MM.1S (cell line): ENCODE measurements at regions not wholly inside any gene's neighbourhood (a gene's known extent, or its start where the extent isn't known, plus 50 kb on each side); places are given as distances from the start of the nearest gene placed in this dataset.
"Not testable (repeated sequence)": the region's sequence is repeated elsewhere in the genome, so short reads cannot be mapped to it uniquely, and the experiment has no call there.

Experiments used
- DNase-seq: peaks from one replicate; pipeline ENCODE4 v3.0.0-alpha.2; 2015
- H2AFZ ChIP-seq: fragments of 300-600 bp; sonication (generic); 2 replicates; pipeline ENCODE4 v1.6.0; 2016; ENCODE audit warnings: antibody characterized with exemption, low read length
- H3F3A ChIP-seq: fragments of 300-600 bp; sonication (generic); 2 replicates; pipeline ENCODE4 v1.6.1; 2016; ENCODE audit warnings: mild to moderate bottlenecking, antibody characterized with exemption, low read length, moderate library complexity, mixed read lengths; ENCODE audit not compliant: insufficient read depth
- H3K27ac ChIP-seq: fragments of 300-600 bp; sonication (generic); 2 replicates; pipeline ENCODE4 v1.5.1; 2016; ENCODE audit warnings: mild to moderate bottlenecking, low read length
- H3K27me3 ChIP-seq: fragments of 300-600 bp; sonication (generic); replicated peaks from 2 replicates; pipeline ENCODE4 v1.6.0; 2016; ENCODE audit warnings: low read length; ENCODE audit not compliant: insufficient read depth
- H3K36me3 ChIP-seq: fragments of 300-600 bp; sonication (generic); replicated peaks from 2 replicates; pipeline ENCODE4 v1.6.1; 2016; ENCODE audit warnings: mild to moderate bottlenecking, low read length, mixed read lengths; ENCODE audit not compliant: insufficient read depth
- H3K4me1 ChIP-seq: fragments of 300-600 bp; sonication (generic); 2 replicates; pipeline ENCODE4 v1.6.1; 2016; ENCODE audit warnings: low read length, mixed read lengths
- H3K4me2 ChIP-seq: fragments of 300-600 bp; sonication (generic); 2 replicates; pipeline ENCODE4 v1.6.0; 2016; ENCODE audit warnings: low read depth, low read length
- H3K4me3 ChIP-seq: fragments of 300-600 bp; sonication (generic); 2 replicates; pipeline ENCODE4 v1.5.1; 2016; ENCODE audit warnings: low read length, mixed read lengths
- H3K79me2 ChIP-seq: fragments of 300-600 bp; sonication (generic); 2 replicates; pipeline ENCODE4 v1.6.1; 2016; ENCODE audit warnings: mixed run types, low read length, mixed read lengths
- H3K9ac ChIP-seq: fragments of 300-600 bp; sonication (generic); 2 replicates; pipeline ENCODE4 v1.6.1; 2016; ENCODE audit warnings: low read length, mixed read lengths
- H3K9me2 ChIP-seq: fragments of 300-600 bp; sonication (generic); replicated peaks from 2 replicates; pipeline ENCODE4 v1.6.1; 2016; ENCODE audit warnings: mild to moderate bottlenecking, low read length, mixed read lengths; ENCODE audit not compliant: insufficient read depth
- H3K9me3 ChIP-seq: fragments of 300-600 bp; sonication (generic); replicated peaks from 2 replicates; pipeline ENCODE4 v1.6.1; 2016; ENCODE audit warnings: mild to moderate bottlenecking, low read length, mixed read lengths; ENCODE audit not compliant: insufficient read depth
- H4K20me1 ChIP-seq: fragments of 300-600 bp; sonication (generic); 2 replicates; pipeline ENCODE4 v1.6.1; 2016; ENCODE audit warnings: mild to moderate bottlenecking, low read length, moderate library complexity, mixed read lengths; ENCODE audit not compliant: insufficient read depth
- EZH2 ChIP-seq: fragments of 300-600 bp; sonication (generic); optimal IDR thresholded peaks from 2 replicates; pipeline ENCODE3; 2017; ENCODE audit warnings: low read depth, mild to moderate bottlenecking, antibody characterized with exemption, low read length, mixed read lengths
- EZH2phosphoT487 ChIP-seq: fragments of 300-600 bp; sonication (generic); IDR thresholded peaks from 2 replicates; pipeline ENCODE4 v1.6.1; 2018; ENCODE audit warnings: antibody characterized with exemption, low read length
- TF ChIP-seq, protein P1 (sequence below): fragments of 300-600 bp; sonication (generic); IDR thresholded peaks from 2 replicates; pipeline ENCODE4 v1.5.1; 2016; ENCODE audit warnings: antibody characterized with exemption, low read length, mixed read lengths

DNA sequence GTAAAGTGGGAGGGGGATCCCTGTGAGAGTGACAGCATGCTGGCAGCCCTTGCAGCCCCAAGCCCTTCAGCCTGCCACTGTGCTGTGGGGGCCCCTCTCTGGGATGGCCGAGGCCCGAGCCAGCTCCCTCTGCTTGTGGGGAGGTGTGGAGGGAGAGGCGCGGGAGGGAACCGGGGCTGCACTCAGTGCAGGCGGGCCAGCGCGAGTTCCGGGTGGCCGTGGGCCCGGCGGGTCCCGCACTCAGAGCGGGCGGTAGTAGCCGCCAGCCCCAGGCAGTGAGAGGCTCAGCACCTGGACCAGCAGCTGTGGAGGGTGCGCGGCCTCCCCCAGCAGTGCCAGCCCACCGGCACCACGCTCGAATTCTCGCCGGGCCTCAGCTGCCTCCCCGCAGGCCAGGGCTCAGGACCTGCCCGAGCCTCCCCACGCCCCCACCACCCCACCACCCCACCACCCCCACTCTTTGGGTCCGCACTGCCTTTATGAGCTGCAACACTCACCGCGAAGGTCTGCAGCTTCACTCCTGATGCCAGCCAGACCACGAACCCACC lies 208.1 kb downstream of the CDH19 start:
- Histone ChIP-seq H3K27me3 (no peaks in the 10 kb centered on the region), H3K9me2 (no peaks in the 10 kb centered on the region), H3K36me3 (no peaks in the 10 kb centered on the region), H3K4me2 (no peak overlapping the region), H2AFZ (no peak overlapping the region), H4K20me1 (no peaks in the 10 kb centered on the region), H3K27ac (no peak overlapping the region), H3K79me2 (no peaks in the 10 kb centered on the region), H3F3A (no peaks in the 10 kb centered on the region), H3K9me3 (no peaks in the 10 kb centered on the region), H3K9ac (no peak overlapping the region), H3K4me1 (no peaks in the 10 kb centered on the region), H3K4me3 (no peak overlapping the region)
- TF ChIP-seq, protein P1, sequence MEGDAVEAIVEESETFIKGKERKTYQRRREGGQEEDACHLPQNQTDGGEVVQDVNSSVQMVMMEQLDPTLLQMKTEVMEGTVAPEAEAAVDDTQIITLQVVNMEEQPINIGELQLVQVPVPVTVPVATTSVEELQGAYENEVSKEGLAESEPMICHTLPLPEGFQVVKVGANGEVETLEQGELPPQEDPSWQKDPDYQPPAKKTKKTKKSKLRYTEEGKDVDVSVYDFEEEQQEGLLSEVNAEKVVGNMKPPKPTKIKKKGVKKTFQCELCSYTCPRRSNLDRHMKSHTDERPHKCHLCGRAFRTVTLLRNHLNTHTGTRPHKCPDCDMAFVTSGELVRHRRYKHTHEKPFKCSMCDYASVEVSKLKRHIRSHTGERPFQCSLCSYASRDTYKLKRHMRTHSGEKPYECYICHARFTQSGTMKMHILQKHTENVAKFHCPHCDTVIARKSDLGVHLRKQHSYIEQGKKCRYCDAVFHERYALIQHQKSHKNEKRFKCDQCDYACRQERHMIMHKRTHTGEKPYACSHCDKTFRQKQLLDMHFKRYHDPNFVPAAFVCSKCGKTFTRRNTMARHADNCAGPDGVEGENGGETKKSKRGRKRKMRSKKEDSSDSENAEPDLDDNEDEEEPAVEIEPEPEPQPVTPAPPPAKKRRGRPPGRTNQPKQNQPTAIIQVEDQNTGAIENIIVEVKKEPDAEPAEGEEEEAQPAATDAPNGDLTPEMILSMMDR = no peak
- TF ChIP-seq EZH2 (no peak), EZH2phosphoT487 (no peak)
- DNase-seq = no peak

- no peaks in the 10 kb centered on the region for H3K9me2 ChIP-seq
- no peaks in the 10 kb centered on the region for H4K20me1 ChIP-seq
- no peak overlapping the region for H2AFZ ChIP-seq
- H3K4me2 ChIP-seq = no peak overlapping the region
- H3K36me3 ChIP-seq = no peaks in the 10 kb centered on the region
- no peak overlapping the region for H3K27ac ChIP-seq
- H3K79me2 ChIP-seq = no peaks in the 10 kb centered on the region
- H3F3A ChIP-seq = no peaks in the 10 kb centered on the region
- H3K9me3 ChIP-seq = no peaks in the 10 kb centered on the region
- TF ChIP-seq, protein P1 = no peak
- TF ChIP-seq EZH2 = no peak
- no peak for TF ChIP-seq EZH2phosphoT487
- no peak overlapping the region for H3K4me3 ChIP-seq
- no peaks in the 10 kb centered on the region for H3K27me3 ChIP-seq
- H3K4me1 ChIP-seq = no peaks in the 10 kb centered on the region
- DNase-seq = no peak
- H3K9ac ChIP-seq = no peak overlapping the region
Measured at GRCh38 chr18:66393463-66393862, 210.4 kb downstream of the CDH19 start.

GRCh38 chr18:66377291-66377690 lies 226.6 kb downstream of the CDH19 start:
- no peaks in the 10 kb centered on the region for H3K36me3 ChIP-seq
- no peaks in the 10 kb centered on the region for H4K20me1 ChIP-seq
- no peak overlapping the region for H3K9ac ChIP-seq

GRCh38 chr18:66375391-66375790 lies 228.5 kb downstream of the CDH19 start:
- H4K20me1 ChIP-seq, H3K9me3 ChIP-seq, H3K79me2 ChIP-seq, H2AFZ ChIP-seq, H3K9ac ChIP-seq, H3K4me3 ChIP-seq, H3K4me1 ChIP-seq, H3F3A ChIP-seq, H3K9me2 ChIP-seq, H3K36me3 ChIP-seq, H3K27me3 ChIP-seq, H3K27ac ChIP-seq, H3K4me2 ChIP-seq, DNase-seq: not testable (repeated sequence)

More at GRCh38 chr18:66377291-66377690, 226.6 kb downstream of the CDH19 start:
- H3K79me2 ChIP-seq = no peaks in the 10 kb centered on the region
- H3K27me3 ChIP-seq = no peaks in the 10 kb centered on the region
- H2AFZ ChIP-seq = no peak overlapping the region
- no peaks in the 10 kb centered on the region for H3K9me2 ChIP-seq
- H3K27ac ChIP-seq = no peak overlapping the region
- H3K4me2 ChIP-seq = no peak overlapping the region
- H3K4me3 ChIP-seq = no peak overlapping the region
- no peaks in the 10 kb centered on the region for H3F3A ChIP-seq
- H3K9me3 ChIP-seq = no peaks in the 10 kb centered on the region
- TF ChIP-seq, protein P1 = no peak
- TF ChIP-seq EZH2phosphoT487 = no peak
- no peak for TF ChIP-seq EZH2
- DNase-seq = no peak
- no peaks in the 10 kb centered on the region for H3K4me1 ChIP-seq
